ENCODE measurements at regions not wholly inside any gene's neighbourhood (a gene's known extent, or its start where the extent isn't known, plus 50 kb on each side); places are given as distances from the start of the nearest gene placed in this dataset.

DNA sequence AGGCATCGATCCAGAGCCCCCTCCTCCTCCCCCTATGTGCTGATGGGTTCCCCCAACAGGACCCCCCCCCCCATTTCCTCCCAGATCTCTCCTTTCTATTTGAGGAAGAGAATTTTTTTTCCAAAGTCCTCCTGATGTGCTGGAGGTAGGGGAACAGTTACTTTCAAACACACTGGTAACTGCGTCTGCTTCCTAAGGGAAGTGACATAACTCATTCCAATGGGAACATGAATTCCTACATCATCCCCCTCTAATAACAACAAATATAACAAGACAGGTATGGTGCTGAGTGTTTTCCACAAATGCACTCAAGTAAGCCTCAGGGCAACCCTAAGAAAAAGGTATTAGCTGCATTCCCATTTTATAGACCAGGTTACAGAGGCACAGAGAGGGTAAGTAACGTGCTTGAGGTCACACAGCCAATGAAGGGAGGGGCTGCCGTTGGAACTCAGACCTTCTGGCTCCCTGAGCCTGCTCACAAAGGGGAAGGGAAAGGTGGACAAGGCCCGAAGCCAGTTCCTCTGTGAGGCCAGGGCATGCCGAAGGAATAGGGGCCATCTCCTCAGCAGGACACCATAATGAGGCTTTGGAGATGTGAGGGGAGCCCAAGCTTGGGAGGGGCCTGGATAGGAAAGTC is 121.1 kb upstream of the NCOR2 start:
- TF ChIP-seq POLR2A (IDR thresholded peaks at IDR 0.05), result no peak
- TF ChIP-seq, protein P1, sequence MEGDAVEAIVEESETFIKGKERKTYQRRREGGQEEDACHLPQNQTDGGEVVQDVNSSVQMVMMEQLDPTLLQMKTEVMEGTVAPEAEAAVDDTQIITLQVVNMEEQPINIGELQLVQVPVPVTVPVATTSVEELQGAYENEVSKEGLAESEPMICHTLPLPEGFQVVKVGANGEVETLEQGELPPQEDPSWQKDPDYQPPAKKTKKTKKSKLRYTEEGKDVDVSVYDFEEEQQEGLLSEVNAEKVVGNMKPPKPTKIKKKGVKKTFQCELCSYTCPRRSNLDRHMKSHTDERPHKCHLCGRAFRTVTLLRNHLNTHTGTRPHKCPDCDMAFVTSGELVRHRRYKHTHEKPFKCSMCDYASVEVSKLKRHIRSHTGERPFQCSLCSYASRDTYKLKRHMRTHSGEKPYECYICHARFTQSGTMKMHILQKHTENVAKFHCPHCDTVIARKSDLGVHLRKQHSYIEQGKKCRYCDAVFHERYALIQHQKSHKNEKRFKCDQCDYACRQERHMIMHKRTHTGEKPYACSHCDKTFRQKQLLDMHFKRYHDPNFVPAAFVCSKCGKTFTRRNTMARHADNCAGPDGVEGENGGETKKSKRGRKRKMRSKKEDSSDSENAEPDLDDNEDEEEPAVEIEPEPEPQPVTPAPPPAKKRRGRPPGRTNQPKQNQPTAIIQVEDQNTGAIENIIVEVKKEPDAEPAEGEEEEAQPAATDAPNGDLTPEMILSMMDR (IDR thresholded peaks at IDR 0.05), result no peak

All from lower leg skin (tissue), 3 donors.